HK-2 (cell line): ENCODE measurements at regions not wholly inside any gene's neighbourhood (a gene's known extent, or its start where the extent isn't known, plus 50 kb on each side); places are given as distances from the start of the nearest gene placed in this dataset.
A peak's percentile ranks its signal among the peaks of the same experiment; 100 is the strongest.
"Not testable (repeated sequence)": the region's sequence is repeated elsewhere in the genome, so short reads cannot be mapped to it uniquely, and the experiment has no call there.

ENCODE experiments used
- DNase-seq: peaks from one replicate; pipeline ENCODE4 v3.0.0-alpha.2; 2018; ENCODE audit not compliant: unreplicated experiment

- DNase-seq, result no peak
These were observed 85.7 kb upstream of the AK4 start for GRCh38 chr1:65062339-65062738.

GRCh38 chr1:65063025-65063424, 85.0 kb upstream of the AK4 start:
- no peak for DNase-seq

GRCh38 chr1:65064981-65065380, 83.0 kb upstream of the AK4 start:
- DNase-seq, result no peak

GRCh38 chr1:65065524-65066418, 82.2 kb upstream of the AK4 start:
- DNase-seq, result peak; percentile 19

GRCh38 chr1:65066419-65066765, 81.6 kb upstream of the AK4 start:
- no peak for DNase-seq

- peak; percentile 65 for DNase-seq
These were observed 81.1 kb upstream of the AK4 start for GRCh38 chr1:65066766-65067490.

GRCh38 chr1:65067491-65068201, 80.4 kb upstream of the AK4 start:
- peak; percentile 57 for DNase-seq

- no peak for DNase-seq
These were observed 79.6 kb upstream of the AK4 start for GRCh38 chr1:65068202-65069010.

- no peak for DNase-seq
These were observed 78.9 kb upstream of the AK4 start for GRCh38 chr1:65069011-65069565.

- DNase-seq, result no peak
These were observed 75.2 kb upstream of the AK4 start for GRCh38 chr1:65072845-65073244.

GRCh38 chr1:65075123-65075976, 72.7 kb upstream of the AK4 start:
- no peak for DNase-seq

- no peak for DNase-seq
These were observed 70.6 kb upstream of the AK4 start for GRCh38 chr1:65077369-65077768.

- DNase-seq, result no peak
These were observed 68.1 kb upstream of the AK4 start for GRCh38 chr1:65079941-65080340.

GRCh38 chr1:65082346-65083040, 65.5 kb upstream of the AK4 start:
- no peak for DNase-seq

GRCh38 chr1:65083263-65083896, 64.6 kb upstream of the AK4 start:
- DNase-seq, result no peak

- DNase-seq, result no peak
These were observed 63.9 kb upstream of the AK4 start for GRCh38 chr1:65084066-65084465.

GRCh38 chr1:65087519-65087918, 60.5 kb upstream of the AK4 start:
- DNase-seq, result not testable (repeated sequence)

GRCh38 chr1:65090406-65090805, 57.6 kb upstream of the AK4 start:
- no peak for DNase-seq

- no peak for DNase-seq
These were observed 55.3 kb upstream of the AK4 start for GRCh38 chr1:65092691-65093090.
